GM18951 (cell line): ENCODE measurements at regions not wholly inside any gene's neighbourhood (a gene's known extent, or its start where the extent isn't known, plus 50 kb on each side); places are given as distances from the start of the nearest gene placed in this dataset.

ENCODE experiments used
- POLR2A ChIP-seq: IDR thresholded peaks from 4 replicates; pipeline ENCODE4 v1.6.1; 2011; ENCODE audit warnings: mild to moderate bottlenecking; ENCODE audit not compliant: insufficient read length, insufficient read depth; ENCODE audit errors: extremely low read depth
- in situ Hi-C: fragments of 300-500 bp; cut with MboI; formaldehyde crosslinking; loops from one replicate; pipeline ENCODE4 v1.12.0; 2022; ENCODE audit warnings: low sequenced_read_pairs, mixed read lengths, inconsistent platforms; ENCODE audit not compliant: unreplicated experiment

DNA sequence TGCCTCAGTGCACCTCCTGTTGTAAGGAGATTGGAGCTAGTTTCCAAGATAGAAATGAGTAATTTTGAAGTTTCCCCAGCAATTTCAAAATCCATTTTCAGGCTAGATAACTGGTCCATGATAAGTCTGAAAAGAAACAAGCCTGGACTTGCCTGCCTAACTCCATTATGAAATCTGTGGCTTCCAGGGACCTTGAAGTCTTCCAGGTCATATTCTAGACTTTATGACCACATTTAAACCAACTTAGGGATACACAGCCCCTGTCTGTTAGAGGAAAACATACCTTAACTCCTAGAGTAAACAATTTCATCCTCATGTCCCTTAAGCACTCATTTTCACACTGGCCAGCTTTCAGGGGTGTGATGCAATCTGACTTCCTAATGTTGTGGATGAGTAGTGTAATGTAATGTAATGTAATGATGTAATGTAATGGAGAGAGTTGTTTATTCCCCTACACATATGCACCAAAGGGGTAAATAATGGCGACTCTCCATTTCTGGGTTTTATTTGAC is 96.7 kb upstream of the FAM20A start:
- in situ Hi-C loops, result no loop called here
- TF ChIP-seq POLR2A, result no peak

DNA sequence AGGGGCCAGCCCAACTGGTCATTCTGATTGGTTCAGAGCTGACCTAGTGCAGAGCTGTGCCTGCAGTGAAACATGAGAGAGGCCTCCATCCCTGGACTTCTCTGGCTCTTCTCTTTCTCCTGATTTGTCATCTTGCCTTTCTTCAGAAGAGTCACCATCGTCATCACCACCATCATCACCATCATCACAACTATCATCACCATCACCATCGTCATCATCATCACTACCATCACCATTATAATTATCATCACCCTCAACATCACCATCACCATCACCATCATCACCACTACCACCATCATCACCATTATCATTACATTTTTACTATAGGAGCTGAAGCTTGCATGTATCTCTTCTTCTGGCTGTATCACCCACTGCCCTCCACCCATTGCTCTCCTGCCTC is 94.5 kb upstream of the FAM20A start:
- TF ChIP-seq POLR2A, result no peak
- in situ Hi-C loops, result no loop called here

DNA sequence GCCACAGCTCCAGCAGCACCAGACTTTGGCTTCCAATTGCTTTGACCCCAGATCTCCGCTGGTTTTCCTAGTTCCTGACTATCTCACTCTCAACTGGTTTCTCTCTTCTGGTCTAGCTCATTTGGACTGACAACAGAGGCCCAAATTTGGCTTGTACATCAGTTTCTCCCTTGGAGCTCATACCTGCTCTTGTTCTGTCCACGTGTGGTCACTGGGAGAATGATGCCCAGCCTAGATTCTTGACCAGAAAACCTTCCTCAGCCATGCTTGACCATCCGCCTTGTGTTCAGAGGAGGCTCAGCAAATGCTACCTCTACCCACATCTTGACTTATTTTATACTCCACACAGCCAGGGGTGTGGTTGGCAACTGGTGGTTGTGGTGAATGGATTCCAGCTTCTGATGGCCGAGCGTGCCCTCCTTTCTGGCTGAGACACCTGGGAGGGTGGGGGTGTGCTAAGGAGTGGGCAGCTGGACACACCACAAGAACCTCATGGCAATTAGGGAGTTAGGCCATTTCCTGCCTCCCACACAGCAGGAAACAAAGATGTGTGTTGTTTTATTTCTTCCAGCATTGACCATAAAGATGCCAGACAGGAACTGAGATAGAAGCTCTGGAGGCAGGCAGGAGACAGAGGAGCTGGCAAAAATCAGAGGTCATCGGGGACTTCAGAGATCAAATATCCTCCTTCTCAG is 93.8 kb upstream of the FAM20A start:
- in situ Hi-C loops, result no loop called here
- TF ChIP-seq POLR2A, result no peak

DNA sequence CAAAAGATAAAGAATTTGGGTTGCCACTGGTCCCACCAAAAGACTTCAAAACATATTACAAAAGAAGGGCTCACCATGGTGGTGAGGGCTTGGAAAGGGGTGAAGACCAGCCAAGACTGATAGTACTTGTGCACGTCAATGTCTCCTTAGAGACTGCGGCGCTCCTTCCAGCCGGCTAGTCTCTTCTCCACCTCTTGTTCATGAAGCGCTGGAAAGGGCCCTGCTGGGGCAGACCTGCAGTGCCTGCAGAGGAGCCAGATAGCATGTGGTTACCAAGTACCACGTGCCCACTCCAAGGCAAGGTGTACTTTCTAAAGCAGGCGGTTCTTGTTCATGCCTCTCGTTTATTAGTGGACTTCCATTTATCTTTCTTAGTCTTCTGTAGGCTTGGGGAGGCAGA is 92.7 kb upstream of the FAM20A start:
- no peak for TF ChIP-seq POLR2A
- in situ Hi-C loops, result no loop called here

DNA sequence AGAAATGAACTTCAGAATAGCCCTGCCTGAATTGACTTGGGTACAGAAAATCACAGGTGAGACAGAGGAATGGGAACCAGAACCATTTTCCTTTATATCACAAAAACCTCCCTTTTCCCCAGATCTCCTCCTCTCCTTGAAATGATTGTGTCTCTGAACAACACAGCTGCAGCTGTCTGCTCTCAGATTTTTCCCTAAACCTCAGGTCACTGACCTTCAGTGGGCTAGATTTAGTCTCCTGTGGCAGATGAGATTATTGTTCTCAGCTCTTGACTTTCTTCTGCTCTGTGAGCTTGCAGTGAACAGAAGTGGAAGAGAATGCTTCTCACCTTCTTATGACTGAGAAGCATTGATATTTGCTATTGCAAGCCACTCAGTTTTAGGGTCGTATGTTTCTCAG is 92.3 kb upstream of the FAM20A start:
- TF ChIP-seq POLR2A, result no peak
- in situ Hi-C loops, result no loop called here

DNA sequence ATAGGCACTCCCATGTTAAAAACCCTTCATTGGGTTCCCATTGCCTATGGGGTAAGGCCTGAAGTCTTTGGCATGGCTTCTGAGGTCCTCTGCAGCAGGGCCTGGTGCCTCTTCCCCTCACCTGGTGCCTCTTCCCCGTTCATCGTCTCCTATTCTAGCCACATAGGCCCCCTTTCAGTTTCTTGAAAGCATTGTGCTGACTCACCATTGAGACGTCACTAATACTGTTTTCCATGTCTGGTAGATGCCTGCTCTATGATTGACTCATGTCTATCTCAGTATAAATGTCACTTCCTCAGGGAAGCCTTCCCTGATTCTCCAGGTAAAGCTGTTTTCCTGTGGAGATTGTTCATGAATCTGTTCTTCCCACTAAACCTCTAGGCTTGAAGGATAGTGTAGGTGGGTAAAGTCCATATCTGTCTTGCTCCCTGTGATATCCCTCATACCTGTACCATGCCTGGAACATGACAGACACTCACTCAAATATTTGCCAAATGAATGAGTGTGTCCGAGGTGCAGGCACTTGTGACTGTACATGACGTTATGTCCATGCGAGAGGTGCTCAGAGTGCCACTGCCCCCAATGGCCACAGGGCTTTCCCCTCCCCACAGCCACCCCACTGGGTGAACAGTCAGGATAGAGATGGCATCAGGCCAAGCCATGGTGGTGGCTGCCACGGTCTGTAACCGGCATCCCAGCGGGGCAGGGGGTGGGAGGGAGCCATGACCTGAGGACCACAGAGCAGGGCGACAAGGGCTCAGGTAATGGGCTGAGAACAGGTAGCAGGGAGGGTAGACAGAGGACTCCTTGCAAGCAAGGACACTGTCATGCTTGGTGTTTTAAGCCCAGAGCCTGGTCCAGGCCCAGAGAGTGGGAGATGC is 85.2 kb upstream of the FAM20A start:
- in situ Hi-C loops, result no loop called here

DNA sequence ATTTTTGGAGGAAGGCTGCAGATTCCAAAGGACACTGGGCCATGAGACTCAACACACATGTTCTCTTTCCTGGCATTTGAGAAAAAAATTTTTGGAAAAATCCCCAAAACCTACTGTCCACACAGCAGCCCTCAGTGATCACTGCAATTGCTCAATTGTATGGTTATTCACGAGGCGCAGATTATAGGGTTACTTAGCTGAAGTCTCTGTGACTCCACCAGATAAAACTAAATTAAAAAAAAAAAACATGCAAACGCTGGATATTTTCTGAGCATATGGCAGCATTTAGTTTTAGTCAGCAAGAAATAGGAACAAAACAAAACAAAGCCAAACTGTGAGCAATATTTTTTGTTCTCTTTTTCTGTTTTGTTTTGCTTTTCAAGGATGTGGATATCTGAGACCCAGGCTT is 83.8 kb upstream of the FAM20A start:
- in situ Hi-C loops, result no loop called here
- TF ChIP-seq POLR2A, result no peak

More for the DNA sequence above, 85.2 kb upstream of the FAM20A start:
- TF ChIP-seq POLR2A, result no peak

DNA sequence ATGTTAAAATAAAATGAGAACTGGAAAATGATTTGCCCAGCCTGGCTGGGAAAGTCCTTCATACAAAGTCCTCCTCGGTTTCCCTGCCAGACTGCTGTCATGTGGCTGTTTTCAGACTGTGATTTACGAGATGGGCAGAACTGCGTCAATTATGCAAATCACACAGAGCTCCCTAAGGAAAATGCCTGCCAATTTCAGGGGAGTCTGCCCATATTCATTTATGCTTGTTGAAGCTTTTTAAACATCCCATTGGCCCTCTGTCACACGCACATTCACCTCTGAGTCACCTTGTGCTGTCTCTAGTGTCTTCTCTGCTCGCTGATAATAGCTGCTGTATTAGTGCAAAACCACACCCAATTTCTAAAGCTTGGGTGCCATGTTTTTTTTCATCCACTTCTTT is 81.7 kb upstream of the FAM20A start:
- in situ Hi-C loops, result no loop called here
- TF ChIP-seq POLR2A, result no peak

DNA sequence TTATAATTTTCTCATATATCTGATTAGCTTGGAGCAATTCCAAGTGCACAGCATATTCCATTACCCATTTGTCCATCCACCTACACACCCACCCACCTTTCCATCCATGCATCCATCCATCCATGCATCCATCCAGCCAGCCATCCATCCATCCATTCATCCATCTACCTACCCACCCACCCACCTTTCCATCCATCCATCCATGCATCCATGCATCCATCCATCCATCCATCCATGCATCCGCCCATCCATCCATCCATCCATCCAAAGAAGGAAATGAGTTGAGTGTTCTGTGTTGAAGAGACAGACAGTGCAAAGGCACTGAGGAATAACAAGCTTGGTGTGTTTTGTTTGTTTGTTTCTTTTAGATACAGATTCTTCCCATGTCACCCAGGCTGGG is 78.7 kb upstream of the FAM20A start:
- TF ChIP-seq POLR2A, result no peak
- in situ Hi-C loops, result no loop called here

DNA sequence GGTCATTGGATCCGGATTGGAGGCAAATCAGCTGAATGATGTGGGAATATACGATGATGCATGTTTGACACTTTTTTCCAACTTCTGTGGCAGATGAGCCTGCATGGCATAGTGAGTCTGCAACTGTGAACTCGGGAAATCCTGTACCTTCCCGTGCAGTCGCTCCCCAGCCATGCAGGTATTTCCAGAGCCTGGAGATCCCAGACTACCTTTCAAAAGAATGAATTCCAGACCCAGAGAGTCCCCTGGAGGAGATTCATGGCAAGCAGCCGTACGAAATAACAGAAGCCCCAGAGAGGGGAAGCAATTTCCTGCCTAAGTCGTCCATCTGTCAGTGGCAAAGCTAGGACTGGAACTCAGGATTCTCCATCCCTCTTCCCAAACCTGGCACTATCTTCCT is 75.7 kb upstream of the FAM20A start:
- no peak for TF ChIP-seq POLR2A
- in situ Hi-C loops, result no loop called here

DNA sequence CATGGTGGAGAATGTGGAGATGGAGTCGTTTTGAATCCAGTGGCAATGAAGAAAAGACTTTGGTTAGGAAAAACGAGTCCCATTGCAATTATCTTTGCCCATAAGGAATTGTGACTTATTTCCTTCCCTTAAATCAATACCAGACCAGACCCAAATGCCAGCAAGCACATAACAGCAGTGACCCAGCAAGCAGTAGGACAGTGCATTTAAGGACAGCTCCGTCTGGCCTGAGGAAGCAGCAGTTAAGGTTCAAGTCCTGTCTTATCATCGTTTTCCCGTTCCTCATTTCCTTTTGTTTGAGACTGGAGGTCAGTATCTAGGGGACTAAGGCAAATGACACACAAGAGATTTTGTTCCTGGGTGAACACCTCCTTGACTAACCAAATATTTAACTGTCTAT is 74.6 kb upstream of the FAM20A start:
- in situ Hi-C loops, result no loop called here
- TF ChIP-seq POLR2A, result no peak

DNA sequence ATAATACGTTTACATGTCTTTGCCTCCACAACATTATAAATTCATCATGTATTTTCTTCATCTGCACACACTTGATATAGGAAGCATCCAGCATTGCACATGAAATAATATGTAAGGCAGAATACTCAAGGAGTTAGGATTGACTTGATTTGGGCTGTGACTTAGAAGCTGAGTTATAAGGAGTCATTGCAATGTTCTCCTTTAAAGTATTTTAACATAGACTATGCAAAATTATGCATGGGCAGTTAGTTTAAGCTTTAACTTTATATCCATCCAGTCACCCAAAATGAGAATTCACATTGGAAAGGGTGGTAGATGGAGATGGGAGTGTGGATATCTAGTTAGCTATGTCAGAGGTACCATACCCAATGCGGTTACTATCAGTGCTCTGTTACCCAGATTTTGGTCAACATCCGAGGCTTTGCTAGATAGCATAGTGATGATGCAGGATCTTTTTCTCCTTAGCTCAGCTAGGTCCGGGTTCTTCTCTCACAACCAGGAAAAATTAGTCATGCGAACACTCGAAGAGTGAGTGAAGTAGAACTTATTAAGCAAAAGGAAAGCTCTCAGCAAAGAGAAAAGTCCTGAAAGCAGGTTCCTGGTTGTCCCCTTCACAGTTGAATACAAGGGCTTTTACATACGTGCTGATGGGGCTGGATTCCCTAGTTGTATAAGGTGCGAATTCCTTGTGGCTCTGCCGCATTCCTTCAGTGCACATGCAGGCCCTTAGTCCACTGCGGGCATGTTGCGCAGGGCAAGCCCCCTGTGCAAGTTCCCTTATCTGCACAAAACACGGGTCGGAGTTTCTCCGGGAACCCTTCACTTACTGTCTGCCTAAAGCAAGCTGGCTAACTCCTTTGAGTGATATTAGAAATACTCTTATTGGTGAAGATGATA is 73.1 kb upstream of the FAM20A start:
- in situ Hi-C loops, result no loop called here
- no peak for TF ChIP-seq POLR2A
